ENCODE measurements at regions not wholly inside any gene's neighbourhood (a gene's known extent, or its start where the extent isn't known, plus 50 kb on each side); places are given as distances from the start of the nearest gene placed in this dataset.
A peak's percentile ranks its signal among the peaks of the same experiment; 100 is the strongest.
"Not testable (repeated sequence)": the region's sequence is repeated elsewhere in the genome, so short reads cannot be mapped to it uniquely, and the experiment has no call there.

GRCh38 chr2:234373481-234374149 lies 123.3 kb downstream of the ARL4C start:
- no peak for DNase-seq

DNA sequence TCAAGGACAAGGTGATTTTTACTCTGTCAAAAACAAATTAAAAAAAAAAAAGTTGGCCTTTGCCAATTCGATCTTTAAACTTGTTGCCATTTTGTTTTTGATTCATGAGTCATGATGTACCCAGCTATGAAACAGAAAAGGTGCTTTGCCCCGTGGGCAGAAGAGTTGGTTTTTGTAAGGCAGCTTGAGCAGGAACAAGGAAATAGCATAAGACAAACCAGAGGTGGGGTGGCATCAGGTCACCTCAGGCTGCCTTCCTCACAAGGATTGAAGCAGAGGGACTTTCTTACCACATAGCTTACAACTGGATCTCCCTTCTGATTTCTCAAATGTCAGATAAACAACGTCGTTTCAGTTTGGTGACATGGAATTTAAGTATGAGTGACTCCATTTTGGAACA lies 123.8 kb downstream of the ARL4C start:
- no peak for DNase-seq

GRCh38 chr2:234372506-234372905 lies 124.4 kb downstream of the ARL4C start:
- no peak for DNase-seq

GRCh38 chr2:234368861-234369261 lies 128.0 kb downstream of the ARL4C start:
- DNase-seq = no peak

- no peak for DNase-seq
Observed at GRCh38 chr2:234366891-234367290, 130.0 kb downstream of the ARL4C start.

DNA sequence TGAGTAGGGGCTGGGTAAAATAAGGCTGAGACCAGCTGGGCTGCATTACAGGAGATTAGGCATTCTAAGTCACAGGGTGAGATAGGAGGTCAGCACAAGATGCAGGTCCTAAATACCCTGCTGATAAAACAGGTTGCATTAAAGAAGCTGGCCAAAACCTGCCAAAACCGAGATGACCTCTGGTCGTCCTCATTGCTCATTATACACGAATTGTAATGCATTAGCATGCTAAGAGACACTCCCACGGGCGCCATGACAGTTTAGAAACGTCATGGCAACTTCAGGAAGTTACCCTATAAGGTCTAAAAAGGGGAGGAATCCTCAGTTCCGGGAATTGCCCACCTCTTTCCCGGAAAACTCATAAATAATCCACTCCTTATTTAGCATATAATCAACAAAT lies 132.2 kb downstream of the ARL4C start:
- DNase-seq = no peak

- DNase-seq = no peak
Observed at GRCh38 chr2:234363647-234364294, 133.1 kb downstream of the ARL4C start.

DNA sequence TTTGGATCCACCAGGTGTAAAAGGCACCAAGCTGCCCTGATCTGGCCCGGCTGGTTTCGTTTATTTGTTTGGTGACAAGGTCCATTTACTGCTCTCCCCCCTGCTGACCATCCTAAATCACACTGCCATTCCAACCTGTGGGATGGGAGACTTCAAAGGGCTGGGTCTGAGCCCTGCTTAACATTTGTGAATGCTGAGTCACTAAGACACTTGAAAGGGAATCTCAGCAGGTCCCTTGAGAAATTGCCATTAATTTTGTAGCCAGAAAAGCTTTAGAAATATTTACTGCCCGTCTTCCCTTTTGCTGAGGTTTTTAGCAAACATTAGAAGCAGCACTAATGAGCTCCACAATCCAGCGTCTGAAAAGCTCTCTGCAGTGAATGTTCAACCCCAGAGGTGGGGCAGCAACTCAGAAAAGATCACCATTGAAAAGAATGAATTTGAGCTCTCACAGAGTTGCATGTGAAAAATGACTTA lies 133.8 kb downstream of the ARL4C start:
- no peak for DNase-seq

- not testable (repeated sequence) for DNase-seq
Observed at GRCh38 chr2:234360313-234360975, 136.4 kb downstream of the ARL4C start.

- DNase-seq = no peak
Observed at GRCh38 chr2:234357666-234358065, 139.2 kb downstream of the ARL4C start.

GRCh38 chr2:234355808-234356365 lies 141.0 kb downstream of the ARL4C start:
- DNase-seq = no peak

GRCh38 chr2:234355021-234355720 lies 141.7 kb downstream of the ARL4C start:
- DNase-seq = no peak

- no peak for DNase-seq
Observed at GRCh38 chr2:234352270-234352669, 144.6 kb downstream of the ARL4C start.

GRCh38 chr2:234351866-234352265 lies 145.0 kb downstream of the ARL4C start:
- DNase-seq = not testable (repeated sequence)

GRCh38 chr2:234348081-234348480 lies 148.8 kb downstream of the ARL4C start:
- no peak for DNase-seq

- no peak for DNase-seq
Observed at GRCh38 chr2:234345921-234346320, 151.0 kb downstream of the ARL4C start.

DNA sequence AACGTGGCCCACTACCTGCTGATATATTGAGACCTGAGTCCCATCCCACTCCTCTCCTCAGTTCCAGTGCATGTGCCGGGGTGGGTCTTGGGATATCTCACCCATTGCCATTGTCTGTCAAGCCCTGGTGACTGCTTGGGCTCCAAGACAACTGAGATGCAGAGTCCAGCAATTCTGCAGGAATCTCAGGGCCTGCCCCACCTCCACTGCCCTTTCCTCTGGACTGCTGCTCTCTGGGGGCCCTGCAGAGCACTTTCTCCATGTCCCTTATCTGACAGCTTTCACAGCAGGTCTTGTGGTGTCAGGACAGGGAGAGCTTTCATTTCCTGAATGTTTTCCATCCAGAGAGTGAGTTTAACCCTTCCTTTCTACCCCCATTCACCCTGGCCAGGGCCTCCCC lies 152.9 kb downstream of the ARL4C start:
- DNase-seq = no peak

- DNase-seq = no peak
Observed at GRCh38 chr2:234343372-234343771, 153.5 kb downstream of the ARL4C start.

- no peak for DNase-seq
Observed at GRCh38 chr2:234341306-234341985, 155.4 kb downstream of the ARL4C start.

DNA sequence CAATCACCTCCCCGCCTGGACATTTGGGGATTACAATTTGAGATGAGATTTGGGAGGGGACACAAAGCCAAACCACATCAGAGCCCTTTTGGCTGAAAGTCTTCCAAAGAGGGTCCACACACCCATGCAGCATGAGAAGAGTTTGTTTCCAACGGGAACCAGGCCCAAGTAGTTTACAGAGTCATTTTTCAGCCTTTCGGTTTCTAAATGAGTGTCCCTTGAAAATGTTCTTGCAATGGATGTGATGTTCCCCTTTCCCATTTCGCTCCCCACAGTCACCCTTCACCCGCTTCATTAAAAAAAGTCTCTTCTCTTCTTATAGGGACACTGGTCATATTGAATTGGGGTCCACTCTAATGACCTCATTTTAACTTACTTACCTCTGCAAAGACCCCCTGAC lies 157.4 kb downstream of the ARL4C start:
- DNase-seq = no peak

DNA sequence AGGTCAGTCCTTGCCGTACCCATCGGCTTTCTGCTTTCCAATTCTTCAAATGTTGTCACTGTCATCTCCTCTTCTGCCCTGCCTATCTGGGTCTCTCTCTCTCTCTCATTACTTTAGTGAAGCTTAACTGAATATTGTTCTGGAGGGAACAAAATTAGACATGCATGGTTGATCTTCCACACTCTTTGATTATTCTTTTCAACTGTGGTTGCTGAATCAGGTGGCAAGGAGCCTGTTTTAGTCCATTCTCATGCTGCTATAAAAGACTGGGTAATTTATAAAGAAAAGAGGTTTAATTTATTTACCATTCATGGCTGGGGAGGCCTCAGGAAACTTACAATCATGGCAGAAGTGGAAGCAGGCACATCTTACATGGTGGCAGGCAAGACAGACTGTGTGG lies 157.9 kb downstream of the ARL4C start:
- DNase-seq = no peak

DNA sequence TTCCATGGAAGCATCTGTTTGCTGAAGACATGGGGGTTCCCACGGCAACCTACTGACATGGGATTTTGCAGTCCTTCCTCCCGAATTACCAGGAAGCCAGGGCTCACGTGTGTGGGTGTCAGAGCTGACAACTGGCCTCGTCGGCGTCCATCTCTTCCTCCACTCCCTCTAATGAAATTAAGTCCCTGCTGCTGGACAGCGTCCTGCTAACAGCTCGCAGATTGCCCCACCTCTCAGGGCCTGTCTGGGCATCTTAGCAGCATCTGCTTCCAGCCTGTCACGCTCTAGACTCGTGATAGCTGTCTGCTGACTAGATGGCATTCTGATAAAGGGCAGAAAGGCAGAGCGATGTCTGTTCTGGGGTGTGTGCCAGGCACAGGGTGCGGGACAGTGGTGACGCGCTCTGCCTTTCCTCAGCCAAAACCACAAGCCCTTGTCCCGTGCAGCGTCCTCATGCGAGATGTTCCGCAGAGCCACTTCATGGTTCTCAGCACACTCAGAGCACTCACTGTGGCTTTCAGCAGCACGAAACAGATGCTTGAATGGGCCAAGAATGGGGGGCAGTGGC lies 161.1 kb downstream of the ARL4C start:
- DNase-seq = peak; percentile 40

Data from NCI-H2107 (cell line).